H7 (cell line): ENCODE measurements at regions not wholly inside any gene's neighbourhood (a gene's known extent, or its start where the extent isn't known, plus 50 kb on each side); places are given as distances from the start of the nearest gene placed in this dataset.

Experiments used
- DNase-seq: peaks from one replicate; pipeline ENCODE4 v3.0.0; 2012
- H3K27me3 ChIP-seq: 2 replicates; pipeline ENCODE4 v1.6.0; 2011; ENCODE audit warnings: mild to moderate bottlenecking, low read length; ENCODE audit not compliant: control insufficient read depth, insufficient read depth
- H3K36me3 ChIP-seq: replicated peaks from 2 replicates; pipeline ENCODE4 v1.5.1; 2011; ENCODE audit warnings: low read length; ENCODE audit not compliant: control insufficient read depth, insufficient read depth
- H3K4me3 ChIP-seq: 2 replicates; pipeline ENCODE4 v1.5.1; 2011; ENCODE audit warnings: low read depth, mild to moderate bottlenecking, control low read depth, low read length, moderate library complexity; ENCODE audit not compliant: insufficient read depth

GRCh38 chr21:14718951-14719350 is 172.8 kb upstream of the SAMSN1 start:
- Histone ChIP-seq H3K4me3 (no peak overlapping the region), H3K36me3 (no peaks in the 10 kb centered on the region), H3K27me3 (no peaks in the 10 kb centered on the region)
- no peak for DNase-seq

GRCh38 chr21:14716761-14717396 is 170.8 kb upstream of the SAMSN1 start:
- no peaks in the 10 kb centered on the region for H3K36me3 ChIP-seq
- DNase-seq: no peak
- no peak overlapping the region for H3K4me3 ChIP-seq
- H3K27me3 ChIP-seq: no peaks in the 10 kb centered on the region

DNA sequence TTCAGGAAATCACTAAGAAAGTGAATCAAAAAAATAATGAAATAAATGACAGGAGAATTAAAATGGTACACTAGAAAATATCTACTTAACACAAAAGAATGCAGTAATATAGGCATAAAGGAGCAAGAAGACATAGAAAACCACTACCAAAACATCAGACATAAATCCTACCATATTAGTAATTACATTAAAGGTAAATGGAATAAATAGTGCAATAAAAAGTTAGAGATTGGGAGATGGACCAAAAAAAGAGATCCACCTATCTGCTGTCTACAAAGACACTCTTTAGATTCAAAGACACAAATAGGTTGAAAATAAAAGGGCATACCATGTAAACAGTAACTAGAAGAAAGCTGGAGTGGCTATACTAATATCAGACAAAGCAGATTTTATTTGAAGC is 167.0 kb upstream of the SAMSN1 start:
- Histone ChIP-seq H3K36me3 (no peaks in the 10 kb centered on the region), H3K27me3 (no peaks in the 10 kb centered on the region), H3K4me3 (no peak overlapping the region)
- DNase-seq: no peak

GRCh38 chr21:14712121-14712715 is 166.1 kb upstream of the SAMSN1 start:
- H3K27me3 ChIP-seq: no peaks in the 10 kb centered on the region
- H3K4me3 ChIP-seq: no peak overlapping the region

GRCh38 chr21:14711287-14711686 is 165.2 kb upstream of the SAMSN1 start:
- no peak for DNase-seq
- H3K36me3 ChIP-seq: no peaks in the 10 kb centered on the region
- H3K27me3 ChIP-seq: no peaks in the 10 kb centered on the region
- no peak overlapping the region for H3K4me3 ChIP-seq

More at GRCh38 chr21:14712121-14712715, 166.1 kb upstream of the SAMSN1 start:
- no peak for DNase-seq
- H3K36me3 ChIP-seq: no peaks in the 10 kb centered on the region

- Histone ChIP-seq H3K27me3 (no peaks in the 10 kb centered on the region), H3K4me3 (no peak overlapping the region), H3K36me3 (no peaks in the 10 kb centered on the region)
- DNase-seq: no peak
Measured at GRCh38 chr21:14707511-14708020, 161.5 kb upstream of the SAMSN1 start.

- no peak for DNase-seq
- Histone ChIP-seq H3K36me3 (no peaks in the 10 kb centered on the region), H3K4me3 (no peak overlapping the region), H3K27me3 (no peaks in the 10 kb centered on the region)
Measured at GRCh38 chr21:14706712-14707510, 160.8 kb upstream of the SAMSN1 start.

DNA sequence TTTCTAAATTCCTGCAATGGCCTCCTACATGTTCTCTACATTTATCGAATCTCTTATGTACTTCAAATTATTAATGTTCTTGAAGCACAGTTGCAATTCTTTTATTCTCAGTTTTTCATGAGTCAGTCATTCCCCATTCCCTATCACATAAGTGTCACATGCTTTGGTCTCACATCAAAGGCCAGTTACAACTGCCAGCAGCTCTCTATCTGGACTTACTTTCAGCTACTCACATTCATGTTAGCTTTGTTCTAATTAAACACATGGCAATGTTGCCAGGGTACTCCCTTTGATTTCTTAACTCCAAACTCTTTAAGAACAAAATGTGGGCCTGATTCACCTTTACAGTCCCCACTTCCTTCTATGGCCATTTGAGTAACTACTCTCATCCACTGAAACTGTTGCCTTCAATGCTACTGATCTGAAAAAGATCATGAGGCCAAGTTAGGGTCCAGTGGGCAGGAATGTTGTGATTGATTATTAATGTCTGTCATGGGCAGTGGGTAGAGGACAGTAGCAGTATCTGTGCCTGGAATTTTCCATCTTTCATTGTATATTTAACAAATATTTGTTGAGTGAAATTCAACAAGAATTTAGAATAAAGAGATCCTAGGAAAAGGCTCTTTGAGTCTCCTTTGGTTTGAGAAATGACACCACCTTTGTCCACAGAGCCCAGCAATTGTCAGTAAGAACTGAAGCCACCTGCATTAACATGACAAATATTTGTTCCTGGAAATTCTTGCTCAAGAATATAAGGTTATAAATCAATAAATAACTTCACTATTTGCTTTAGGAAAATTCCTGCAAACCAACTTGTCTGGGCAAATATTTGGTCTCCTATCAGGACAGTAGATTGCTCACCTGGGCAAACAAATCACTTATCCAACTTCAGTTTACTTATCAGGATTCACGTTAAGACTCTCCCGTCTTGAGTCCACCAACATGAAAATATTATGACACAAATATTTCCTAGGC is 153.6 kb upstream of the SAMSN1 start:
- Histone ChIP-seq H3K27me3 (no peaks in the 10 kb centered on the region), H3K36me3 (no peaks in the 10 kb centered on the region), H3K4me3 (no peak overlapping the region)
- DNase-seq: no peak

DNA sequence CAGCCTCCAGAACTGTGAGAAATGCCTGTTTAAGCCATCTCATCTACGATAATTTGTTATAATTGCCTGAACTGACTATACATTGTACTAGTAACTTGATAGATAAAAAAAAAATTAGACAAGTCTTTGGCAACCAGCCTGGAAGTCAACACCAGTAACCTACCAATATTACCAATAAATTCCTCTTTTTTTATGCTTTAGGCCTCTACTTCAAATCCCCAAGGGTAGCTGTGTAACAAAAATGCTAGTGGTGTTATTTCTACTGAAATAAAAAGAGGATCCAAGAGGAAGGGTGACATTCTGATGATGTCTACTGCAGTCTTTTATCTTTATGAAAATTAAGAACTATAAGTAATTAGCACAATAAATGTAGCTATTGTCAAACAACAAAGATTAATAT is 151.7 kb upstream of the SAMSN1 start:
- H3K27me3 ChIP-seq: no peaks in the 10 kb centered on the region
- DNase-seq: no peak
- H3K4me3 ChIP-seq: no peak overlapping the region
- no peaks in the 10 kb centered on the region for H3K36me3 ChIP-seq

DNA sequence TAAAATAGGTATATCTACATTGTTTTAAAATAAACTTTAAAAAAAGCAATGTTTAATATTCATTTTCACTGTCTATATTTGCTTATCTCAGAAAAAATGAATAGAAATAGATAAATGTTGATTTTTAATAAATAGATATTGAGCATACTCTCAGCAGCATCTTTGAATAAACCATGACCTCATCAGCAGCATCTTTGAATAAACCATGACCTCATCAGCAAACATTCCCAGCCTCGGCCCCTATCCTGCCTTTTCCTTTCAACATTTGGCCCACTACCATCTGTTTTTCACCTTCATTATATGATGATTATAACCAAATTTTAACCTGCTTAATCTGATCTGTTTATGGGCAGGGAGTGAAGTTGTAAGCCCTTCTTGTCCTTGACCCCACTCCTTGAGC is 148.7 kb upstream of the SAMSN1 start:
- Histone ChIP-seq H3K36me3 (no peaks in the 10 kb centered on the region), H3K27me3 (no peaks in the 10 kb centered on the region), H3K4me3 (no peak overlapping the region)
- no peak for DNase-seq

DNA sequence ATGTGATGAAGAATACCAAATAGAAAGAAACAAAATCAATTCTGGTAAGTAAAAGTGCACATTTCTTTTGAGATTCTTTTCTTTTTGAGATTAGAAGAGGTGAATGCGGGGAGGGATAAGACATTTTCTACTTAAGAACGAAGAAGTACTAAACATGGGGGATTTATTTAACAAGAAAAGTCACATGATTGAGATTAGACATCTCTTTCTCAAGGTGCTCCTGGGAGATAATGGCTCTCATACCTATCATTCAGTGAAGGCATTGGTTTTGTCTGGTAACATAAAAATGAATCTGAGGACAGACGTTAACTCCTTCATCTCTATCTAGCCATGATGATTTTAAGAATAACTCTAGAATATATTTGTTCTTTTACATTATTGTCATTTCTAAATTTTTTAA is 147.9 kb upstream of the SAMSN1 start:
- no peak for DNase-seq
- Histone ChIP-seq H3K4me3 (no peak overlapping the region), H3K36me3 (no peaks in the 10 kb centered on the region), H3K27me3 (no peaks in the 10 kb centered on the region)

DNA sequence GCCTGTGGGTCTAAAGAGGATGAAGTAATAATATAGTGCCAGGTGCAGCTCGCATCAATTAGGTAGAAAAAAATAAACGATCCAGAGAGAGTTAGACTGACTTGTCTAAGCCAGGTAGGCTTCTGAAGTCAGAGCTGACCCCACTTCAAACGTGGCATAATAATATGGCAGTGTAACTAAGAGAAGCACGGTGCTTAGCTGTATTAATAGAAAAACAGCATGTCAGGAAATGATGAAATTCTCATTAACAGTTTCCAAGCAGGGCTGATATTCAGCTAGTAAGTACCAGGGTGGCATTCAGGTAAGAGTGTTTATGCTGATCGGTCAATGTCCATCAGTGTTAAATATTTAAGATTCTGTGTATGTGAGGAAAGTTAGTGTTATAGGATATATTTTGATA is 145.8 kb upstream of the SAMSN1 start:
- no peak for DNase-seq
- no peaks in the 10 kb centered on the region for H3K36me3 ChIP-seq
- H3K4me3 ChIP-seq: no peak overlapping the region
- H3K27me3 ChIP-seq: no peaks in the 10 kb centered on the region

DNA sequence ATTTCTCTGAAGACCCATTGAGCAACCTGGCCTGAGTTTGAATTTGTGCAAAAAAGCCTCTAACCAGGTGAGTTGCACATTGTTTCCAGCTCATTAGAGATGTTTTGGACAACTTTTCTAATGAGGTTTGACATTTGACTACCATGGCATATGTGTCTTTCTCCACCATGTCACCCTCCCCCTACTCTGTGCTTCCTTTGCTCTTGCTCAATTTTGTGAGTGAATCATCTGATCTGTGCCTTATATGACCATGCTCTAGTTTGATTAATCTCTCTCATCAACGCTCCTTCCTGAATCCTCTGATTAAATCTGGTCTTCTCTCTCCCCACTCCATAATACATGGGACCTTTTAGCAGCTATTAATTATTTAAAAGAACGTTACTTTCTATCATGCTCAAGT is 144.8 kb upstream of the SAMSN1 start:
- Histone ChIP-seq H3K27me3 (no peaks in the 10 kb centered on the region), H3K36me3 (no peaks in the 10 kb centered on the region), H3K4me3 (no peak overlapping the region)
- DNase-seq: no peak

- no peak overlapping the region for H3K4me3 ChIP-seq
- DNase-seq: no peak
- no peaks in the 10 kb centered on the region for H3K27me3 ChIP-seq
- H3K36me3 ChIP-seq: no peaks in the 10 kb centered on the region
Measured at GRCh38 chr21:14688936-14689335, 142.8 kb upstream of the SAMSN1 start.
